ENCODE measurements at regions not wholly inside any gene's neighbourhood (a gene's known extent, or its start where the extent isn't known, plus 50 kb on each side); places are given as distances from the start of the nearest gene placed in this dataset.

DNA sequence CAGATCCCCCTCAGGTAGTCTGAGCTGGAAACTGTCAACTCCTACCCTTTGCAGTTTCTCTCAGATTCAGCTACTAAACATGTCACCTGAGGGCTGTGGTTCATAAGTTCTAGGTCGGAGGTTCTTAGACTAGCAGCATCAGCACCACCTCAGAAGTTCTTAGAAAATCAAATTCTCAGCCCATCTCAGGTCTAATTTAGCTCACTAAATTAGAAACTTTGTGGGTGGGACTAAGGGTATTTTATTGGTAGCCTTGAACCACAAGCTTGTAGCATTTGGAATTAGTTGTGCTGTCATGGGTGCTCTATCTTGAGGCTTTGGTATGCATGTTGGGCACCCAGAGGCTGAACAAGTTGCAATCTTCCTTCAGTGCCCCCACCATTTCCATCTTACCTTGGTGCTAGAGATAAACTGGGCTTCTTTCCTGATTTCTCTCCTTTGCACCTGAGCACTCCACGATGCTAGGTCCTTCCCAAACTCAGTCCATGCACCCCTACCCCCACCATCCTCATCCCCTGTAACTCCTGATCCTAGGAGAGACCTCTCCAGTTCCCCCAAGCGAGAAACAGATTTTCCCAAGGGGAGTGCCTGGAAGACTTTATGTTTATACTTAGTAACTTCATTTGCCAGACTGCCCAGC lies 54.2 kb downstream of the S1PR1 start:
- TF ChIP-seq, protein P1, sequence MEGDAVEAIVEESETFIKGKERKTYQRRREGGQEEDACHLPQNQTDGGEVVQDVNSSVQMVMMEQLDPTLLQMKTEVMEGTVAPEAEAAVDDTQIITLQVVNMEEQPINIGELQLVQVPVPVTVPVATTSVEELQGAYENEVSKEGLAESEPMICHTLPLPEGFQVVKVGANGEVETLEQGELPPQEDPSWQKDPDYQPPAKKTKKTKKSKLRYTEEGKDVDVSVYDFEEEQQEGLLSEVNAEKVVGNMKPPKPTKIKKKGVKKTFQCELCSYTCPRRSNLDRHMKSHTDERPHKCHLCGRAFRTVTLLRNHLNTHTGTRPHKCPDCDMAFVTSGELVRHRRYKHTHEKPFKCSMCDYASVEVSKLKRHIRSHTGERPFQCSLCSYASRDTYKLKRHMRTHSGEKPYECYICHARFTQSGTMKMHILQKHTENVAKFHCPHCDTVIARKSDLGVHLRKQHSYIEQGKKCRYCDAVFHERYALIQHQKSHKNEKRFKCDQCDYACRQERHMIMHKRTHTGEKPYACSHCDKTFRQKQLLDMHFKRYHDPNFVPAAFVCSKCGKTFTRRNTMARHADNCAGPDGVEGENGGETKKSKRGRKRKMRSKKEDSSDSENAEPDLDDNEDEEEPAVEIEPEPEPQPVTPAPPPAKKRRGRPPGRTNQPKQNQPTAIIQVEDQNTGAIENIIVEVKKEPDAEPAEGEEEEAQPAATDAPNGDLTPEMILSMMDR (IDR thresholded peaks at IDR 0.05), result no peak
- TF ChIP-seq POLR2AphosphoS5 (IDR thresholded peaks at IDR 0.05), result no peak
- TF ChIP-seq POLR2A (IDR thresholded peaks at IDR 0.05), result no peak
- no peak for TF ChIP-seq EP300 (IDR thresholded peaks at IDR 0.05)
